ENCODE measurements at regions not wholly inside any gene's neighbourhood (a gene's known extent, or its start where the extent isn't known, plus 50 kb on each side); places are given as distances from the start of the nearest gene placed in this dataset.

- TF ChIP-seq POLR2A (IDR thresholded peaks at IDR 0.05; ENCODE audit: low read depth, low read length) (no peak), POLR2AphosphoS5 (IDR thresholded peaks at IDR 0.05; ENCODE audit: low read depth, low read length) (no peak), TAF1 (IDR thresholded peaks at IDR 0.05; ENCODE audit: low read depth, low read length) (no peak)
Measured at GRCh38 chr5:82811490-82811889, 265.7 kb downstream of the TMEM167A start.
